GM21526 (cell line): ENCODE measurements at regions not wholly inside any gene's neighbourhood (a gene's known extent, or its start where the extent isn't known, plus 50 kb on each side); places are given as distances from the start of the nearest gene placed in this dataset.

Experiments used
- ATAC-seq: cut with Tn5 transposase; IDR thresholded peaks from one replicate; pipeline ENCODE4 v1.9.1; 2021; ENCODE audit warnings: moderate library complexity; ENCODE audit not compliant: unreplicated experiment, low FRiP score

- no peak for ATAC-seq
These were observed 400.9 kb upstream of the PDE3A start for GRCh38 chr12:19967431-19967830.

- no peak for ATAC-seq
These were observed 398.2 kb upstream of the PDE3A start for GRCh38 chr12:19970116-19970515.

- ATAC-seq = no peak
These were observed 397.5 kb upstream of the PDE3A start for GRCh38 chr12:19970821-19971220.

- no peak for ATAC-seq
These were observed 396.7 kb upstream of the PDE3A start for GRCh38 chr12:19971361-19972280.

GRCh38 chr12:19972325-19973288, 395.7 kb upstream of the PDE3A start:
- no peak for ATAC-seq

GRCh38 chr12:19978193-19978592, 390.1 kb upstream of the PDE3A start:
- ATAC-seq = no peak

GRCh38 chr12:19979584-19979983, 388.8 kb upstream of the PDE3A start:
- no peak for ATAC-seq

- ATAC-seq = no peak
These were observed 386.4 kb upstream of the PDE3A start for GRCh38 chr12:19981944-19982343.

- no peak for ATAC-seq
These were observed 380.3 kb upstream of the PDE3A start for GRCh38 chr12:19988001-19988400.

- no peak for ATAC-seq
These were observed 379.9 kb upstream of the PDE3A start for GRCh38 chr12:19988459-19988873.

GRCh38 chr12:19988948-19989347, 379.4 kb upstream of the PDE3A start:
- no peak for ATAC-seq

GRCh38 chr12:19991146-19991545, 377.2 kb upstream of the PDE3A start:
- no peak for ATAC-seq

- no peak for ATAC-seq
These were observed 376.0 kb upstream of the PDE3A start for GRCh38 chr12:19992311-19992710.

- no peak for ATAC-seq
These were observed 373.4 kb upstream of the PDE3A start for GRCh38 chr12:19994968-19995367.

GRCh38 chr12:19997656-19998400, 370.5 kb upstream of the PDE3A start:
- no peak for ATAC-seq

GRCh38 chr12:19998411-19998810, 369.9 kb upstream of the PDE3A start:
- no peak for ATAC-seq

- no peak for ATAC-seq
These were observed 369.2 kb upstream of the PDE3A start for GRCh38 chr12:19998961-19999804.

- no peak for ATAC-seq
These were observed 368.6 kb upstream of the PDE3A start for GRCh38 chr12:19999805-20000138.

GRCh38 chr12:20000229-20000849, 368.0 kb upstream of the PDE3A start:
- no peak for ATAC-seq
